ENCODE measurements at regions not wholly inside any gene's neighbourhood (a gene's known extent, or its start where the extent isn't known, plus 50 kb on each side); places are given as distances from the start of the nearest gene placed in this dataset.

DNA sequence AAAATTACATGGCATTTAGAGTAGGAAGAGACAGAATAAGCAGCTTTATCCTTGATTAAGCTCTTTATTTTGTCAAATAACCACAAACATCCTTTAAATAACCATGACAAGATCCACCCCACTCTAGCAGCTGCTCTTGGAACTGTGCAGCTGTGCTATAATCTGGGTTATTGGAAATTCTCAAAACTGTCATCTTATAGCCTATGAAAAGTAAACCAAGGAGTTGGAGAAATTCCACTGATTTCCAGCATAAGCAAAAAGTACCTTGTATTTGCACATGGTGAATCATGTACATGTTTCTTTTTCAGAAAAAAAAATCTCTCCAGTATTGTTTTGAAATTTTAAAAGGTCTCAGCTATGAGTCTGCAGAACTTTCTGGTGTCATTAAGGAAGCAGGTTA is 88.8 kb upstream of the ABI3BP start:
- no peak for FAIRE-seq

- FAIRE-seq: no peak
These were observed 88.2 kb upstream of the ABI3BP start for GRCh38 chr3:101081446-101081845.

- no peak for FAIRE-seq
These were observed 84.3 kb upstream of the ABI3BP start for GRCh38 chr3:101077361-101078011.

- no peak for FAIRE-seq
These were observed 81.3 kb upstream of the ABI3BP start for GRCh38 chr3:101074518-101074917.

DNA sequence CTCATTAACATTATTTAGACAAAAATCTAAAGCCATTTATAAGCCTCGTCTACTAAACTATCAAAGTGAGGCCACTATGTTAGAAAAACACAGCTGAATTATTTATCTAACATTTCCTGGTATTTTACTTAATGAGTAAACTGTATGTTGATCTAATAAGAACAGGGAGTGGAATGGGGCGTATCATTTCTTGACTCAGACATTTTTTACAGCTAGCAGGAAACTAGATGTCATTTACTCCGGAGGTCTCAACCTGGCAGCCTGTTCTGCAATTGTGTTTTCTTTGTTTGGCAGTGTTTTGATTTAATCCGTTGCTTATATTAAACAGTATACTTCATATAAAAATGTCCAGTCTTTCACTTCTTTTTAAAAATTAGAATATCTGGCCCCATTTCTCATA is 79.1 kb upstream of the ABI3BP start:
- no peak for FAIRE-seq

DNA sequence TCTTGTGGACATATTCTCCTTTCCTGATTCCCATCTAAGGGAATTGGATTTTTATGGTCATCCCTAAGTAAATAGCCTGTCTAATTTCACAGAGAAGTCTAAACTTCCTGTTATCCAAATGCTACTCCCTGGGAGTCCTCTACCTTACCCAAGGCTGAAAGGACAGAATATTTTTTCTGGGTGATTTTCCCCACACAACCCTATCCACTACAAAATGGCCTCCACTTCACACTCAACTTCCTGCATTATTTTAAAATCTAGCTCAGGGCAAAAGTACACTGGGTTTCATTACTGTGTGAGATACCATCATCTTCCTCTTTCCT is 77.5 kb upstream of the ABI3BP start:
- FAIRE-seq: no peak

GRCh38 chr3:101069901-101070798 is 76.9 kb upstream of the ABI3BP start:
- no peak for FAIRE-seq

DNA sequence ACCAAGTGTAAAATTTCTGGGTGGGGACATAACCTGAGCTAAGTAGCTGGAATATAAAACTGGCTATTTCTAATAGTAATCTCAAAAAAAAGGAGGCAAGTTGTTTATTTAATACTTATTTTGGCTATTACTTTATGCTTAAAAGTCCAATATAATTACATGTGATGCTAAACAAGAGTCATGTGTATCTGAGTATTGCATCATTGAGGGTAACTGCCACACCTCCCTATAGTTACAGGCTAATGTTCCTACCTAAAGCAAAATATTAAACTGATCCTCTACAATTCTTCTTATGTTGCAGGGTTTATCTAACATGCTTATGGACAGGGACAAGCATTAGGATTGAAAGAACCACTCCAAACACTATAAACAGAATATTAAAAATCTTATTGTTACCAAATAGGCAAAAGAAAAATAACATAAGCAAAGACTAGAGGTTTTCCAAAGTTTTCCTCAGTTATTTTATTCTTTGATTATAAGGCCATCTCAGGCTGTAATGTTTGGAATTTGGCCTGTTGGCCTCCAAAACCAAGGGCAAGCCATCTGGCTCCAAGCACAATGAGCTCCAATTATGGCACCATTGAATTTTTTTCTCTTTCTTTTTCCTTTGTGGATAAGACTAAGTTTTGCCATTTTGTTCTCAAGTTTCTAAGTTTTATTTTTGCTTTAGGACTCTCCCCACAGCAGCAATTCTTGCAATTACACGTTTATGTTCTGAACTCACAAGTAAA is 75.8 kb upstream of the ABI3BP start:
- FAIRE-seq: no peak

DNA sequence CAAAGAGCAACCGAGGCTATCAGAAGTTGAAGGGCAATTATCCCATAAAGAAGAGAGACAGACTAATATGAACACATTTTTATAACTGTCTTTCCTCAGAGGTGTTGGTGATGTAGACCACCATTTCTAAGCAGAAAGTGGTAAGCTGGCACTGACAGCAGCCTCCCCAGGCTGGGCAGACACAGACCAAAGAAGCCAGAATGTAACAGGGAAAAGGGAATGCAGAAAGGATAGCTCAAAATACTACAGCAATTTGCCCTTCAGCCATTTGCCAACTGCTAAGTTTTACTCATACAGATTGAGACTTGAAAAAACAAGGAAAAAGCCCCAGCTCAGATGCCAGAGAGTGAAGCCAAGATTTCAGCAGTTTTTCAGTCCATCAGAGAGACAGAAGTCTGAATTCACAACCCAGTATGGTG is 73.5 kb upstream of the ABI3BP start:
- no peak for FAIRE-seq

- no peak for FAIRE-seq
These were observed 72.7 kb upstream of the ABI3BP start for GRCh38 chr3:101065962-101066361.

DNA sequence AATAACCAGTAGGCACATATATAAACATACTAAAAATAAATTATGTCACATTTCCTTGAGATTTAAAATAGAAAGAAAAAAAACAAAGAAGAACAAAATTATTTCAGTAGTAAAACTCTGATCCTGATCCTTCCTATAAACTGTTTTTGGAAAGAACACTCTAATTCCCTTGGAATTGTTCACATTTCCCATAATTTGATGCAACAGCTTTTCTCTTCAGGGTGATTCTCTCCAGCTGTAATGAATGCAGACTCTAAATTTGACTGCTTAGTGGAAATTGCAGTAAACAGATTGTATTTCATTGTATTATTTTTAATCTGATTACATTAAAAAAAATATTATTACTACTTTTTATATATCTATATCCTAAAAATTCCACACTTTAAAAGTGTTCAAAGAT is 70.2 kb upstream of the ABI3BP start:
- FAIRE-seq: no peak

GRCh38 chr3:101061312-101061711 is 68.1 kb upstream of the ABI3BP start:
- FAIRE-seq: no peak

- no peak for FAIRE-seq
These were observed 57.6 kb upstream of the ABI3BP start for GRCh38 chr3:101050866-101051265.

GRCh38 chr3:101050046-101050445 is 56.8 kb upstream of the ABI3BP start:
- no peak for FAIRE-seq

DNA sequence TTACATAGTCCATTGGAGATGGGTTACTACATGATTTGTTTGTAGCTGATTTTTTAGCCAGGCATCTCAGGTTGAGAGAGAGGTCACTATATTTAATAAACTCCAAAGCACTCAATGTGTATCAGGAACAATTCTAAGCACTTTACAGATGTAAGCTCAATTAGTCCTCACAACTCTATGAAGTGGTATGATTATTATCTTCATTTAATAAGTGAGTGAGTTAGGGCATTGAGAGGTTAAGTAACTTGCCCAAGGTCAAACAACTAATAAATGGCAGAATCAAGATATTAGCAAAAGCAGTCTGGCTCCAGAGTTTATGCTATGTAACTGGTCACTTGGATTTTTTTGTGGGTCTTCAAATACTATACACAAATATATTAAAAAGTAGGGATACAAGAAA is 56.3 kb upstream of the ABI3BP start:
- FAIRE-seq: no peak

DNA sequence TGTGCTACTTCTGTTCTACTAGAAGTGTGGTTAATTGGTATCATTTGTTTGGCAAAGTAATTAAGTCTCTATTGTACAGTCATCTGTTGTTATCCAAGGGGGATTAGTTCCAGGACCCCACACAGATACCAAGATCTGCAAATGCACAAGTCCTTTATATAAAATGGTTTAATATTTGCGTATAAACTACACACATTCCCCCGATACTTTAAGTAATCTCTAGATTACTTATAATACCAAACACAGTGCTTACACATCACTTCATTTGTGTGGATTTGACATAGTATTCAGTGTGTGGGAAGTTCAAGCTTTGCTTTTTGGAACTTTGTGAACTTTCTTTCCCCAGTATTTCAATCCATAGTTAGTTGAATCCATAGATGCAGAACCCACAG is 50.5 kb upstream of the ABI3BP start:
- FAIRE-seq: no peak

GRCh38 chr3:101042996-101043686 is 49.9 kb upstream of the ABI3BP start:
- FAIRE-seq: no peak
